Loucy (cell line): ENCODE measurements at regions not wholly inside any gene's neighbourhood (a gene's known extent, or its start where the extent isn't known, plus 50 kb on each side); places are given as distances from the start of the nearest gene placed in this dataset.

Experiments used
- H2AFZ ChIP-seq: fragments of 200-600 bp; sonication (generic); 2 replicates; pipeline ENCODE4 v1.6.0; 2016; ENCODE audit warnings: antibody characterized with exemption, mild to moderate bottlenecking, low read length, moderate library complexity
- H3F3A ChIP-seq: fragments of 200-600 bp; 2 replicates; pipeline ENCODE4 v1.6.0; 2016; ENCODE audit warnings: antibody characterized with exemption, low read depth, mild to moderate bottlenecking
- H3K27me3 ChIP-seq: fragments of 200-600 bp; sonication (generic); 2 replicates; pipeline ENCODE4 v1.6.1; 2014; ENCODE audit warnings: low read length, mild to moderate bottlenecking; ENCODE audit not compliant: insufficient read depth, poor library complexity, severe bottlenecking
- H3K36me3 ChIP-seq: fragments of 200-600 bp; sonication (generic); 2 replicates; pipeline ENCODE4 v1.6.1; 2016; ENCODE audit warnings: low read length; ENCODE audit not compliant: insufficient read depth
- H3K4me1 ChIP-seq: fragments of 200-600 bp; sonication (generic); 2 replicates; pipeline ENCODE4 v1.5.1; 2014; ENCODE audit warnings: low read length, mild to moderate bottlenecking; ENCODE audit not compliant: insufficient read depth, poor library complexity, severe bottlenecking
- H3K4me2 ChIP-seq: fragments of 200-600 bp; sonication (generic); 2 replicates; pipeline ENCODE4 v1.6.0; 2014; ENCODE audit warnings: antibody characterized with exemption, low read length, low read depth, mild to moderate bottlenecking; ENCODE audit not compliant: poor library complexity, severe bottlenecking
- H3K4me3 ChIP-seq: fragments of 200-600 bp; sonication (generic); 2 replicates; pipeline ENCODE4 v1.5.1; 2014; ENCODE audit warnings: low read length, mild to moderate bottlenecking, mixed read lengths; ENCODE audit not compliant: poor library complexity, severe bottlenecking
- H3K79me2 ChIP-seq: fragments of 200-600 bp; sonication (generic); 2 replicates; pipeline ENCODE4 v1.6.1; 2014; ENCODE audit warnings: low read length; ENCODE audit not compliant: insufficient read depth
- H3K9ac ChIP-seq: fragments of 200-600 bp; sonication (generic); 2 replicates; pipeline ENCODE4 v1.6.0; 2014; ENCODE audit warnings: mild to moderate bottlenecking, low read depth, low read length, moderate library complexity; ENCODE audit not compliant: poor library complexity, severe bottlenecking
- H3K9me2 ChIP-seq: fragments of 200-600 bp; sonication (generic); replicated peaks from 2 replicates; pipeline ENCODE4 v1.6.1; 2016; ENCODE audit warnings: low read depth, low read length, mixed read lengths
- H3K9me3 ChIP-seq: fragments of 200-600 bp; sonication (generic); 2 replicates; pipeline ENCODE4 v1.6.1; 2014; ENCODE audit warnings: mild to moderate bottlenecking, antibody characterized with exemption, low read length, low read depth; ENCODE audit not compliant: insufficient read depth
- H4K20me1 ChIP-seq: fragments of 200-600 bp; sonication (generic); 2 replicates; pipeline ENCODE4 v1.6.0; 2014; ENCODE audit warnings: antibody characterized with exemption, low read length, mild to moderate bottlenecking; ENCODE audit not compliant: insufficient read depth, poor library complexity, severe bottlenecking
- CTCF ChIP-seq: fragments of 200-600 bp; sonication (generic); conservative IDR thresholded peaks from 2 replicates; pipeline ENCODE4 v1.5.1; 2014; ENCODE audit warnings: mild to moderate bottlenecking, antibody characterized with exemption, low read length
- EZH2phosphoT487 ChIP-seq: fragments of 200-600 bp; IDR thresholded peaks from 2 replicates; pipeline ENCODE4 v1.6.1; 2018; ENCODE audit warnings: antibody characterized with exemption, mild to moderate bottlenecking, moderate library complexity, borderline replicate concordance

GRCh38 chr5:173429489-173430150 lies 101.4 kb upstream of the STC2 start:
- H3K9me2 ChIP-seq = no peaks in the 10 kb centered on the region
- H3K79me2 ChIP-seq = no peaks in the 10 kb centered on the region
- TF ChIP-seq CTCF (no peak), EZH2phosphoT487 (no peak)
- H3K27me3 ChIP-seq = no peaks in the 10 kb centered on the region
- H2AFZ ChIP-seq = no peak overlapping the region
- no peaks in the 10 kb centered on the region for H3K9me3 ChIP-seq
- H3K9ac ChIP-seq = no peak overlapping the region
- no peaks in the 10 kb centered on the region for H3K4me1 ChIP-seq
- no peak overlapping the region for H3K4me3 ChIP-seq
- H3K36me3 ChIP-seq = no peaks in the 10 kb centered on the region
- no peak overlapping the region for H3K4me2 ChIP-seq
- H3F3A ChIP-seq = no peaks in the 10 kb centered on the region
- H4K20me1 ChIP-seq = no peaks in the 10 kb centered on the region

GRCh38 chr5:173423452-173424117 lies 95.4 kb upstream of the STC2 start:
- Histone ChIP-seq H3K9me3 (no peaks in the 10 kb centered on the region), H3K9ac (no peak overlapping the region), H3K79me2 (no peaks in the 10 kb centered on the region), H3K9me2 (no peaks in the 10 kb centered on the region), H3K4me2 (no peak overlapping the region), H3K27me3 (no peaks in the 10 kb centered on the region), H3K36me3 (no peaks in the 10 kb centered on the region), H2AFZ (no peak overlapping the region), H3K4me1 (no peaks in the 10 kb centered on the region), H3K4me3 (no peak overlapping the region), H3F3A (no peaks in the 10 kb centered on the region), H4K20me1 (no peaks in the 10 kb centered on the region)
- TF ChIP-seq CTCF (no peak), EZH2phosphoT487 (no peak)

- Histone ChIP-seq H4K20me1 (no peaks in the 10 kb centered on the region), H3K9me2 (no peaks in the 10 kb centered on the region), H3K36me3 (no peaks in the 10 kb centered on the region), H2AFZ (no peak overlapping the region), H3K79me2 (no peaks in the 10 kb centered on the region), H3K4me3 (no peak overlapping the region), H3K4me2 (no peak overlapping the region), H3K9me3 (no peaks in the 10 kb centered on the region), H3K27me3 (no peaks in the 10 kb centered on the region), H3K4me1 (no peaks in the 10 kb centered on the region), H3K9ac (no peak overlapping the region), H3F3A (no peaks in the 10 kb centered on the region)
- no peak for TF ChIP-seq EZH2phosphoT487
- no peak for TF ChIP-seq CTCF
Measured at GRCh38 chr5:173420108-173420507, 91.9 kb upstream of the STC2 start.
